Ovary (tissue), 7 donors: ENCODE measurements at regions not wholly inside any gene's neighbourhood (a gene's known extent, or its start where the extent isn't known, plus 50 kb on each side); places are given as distances from the start of the nearest gene placed in this dataset.

Experiments used
- DNase-seq, 5 donors: peaks; one replicate each; pipeline ENCODE4 v3.0.0-alpha.2; 2019 to 2020
- H3K27ac ChIP-seq, 2 donors: fragments of 200-600 bp; one replicate each; pipeline versions ENCODE4 v1.5.1 to v1.8.0; 2019 to 2022
- H3K27me3 ChIP-seq: fragments of 200-600 bp; one replicate; pipeline ENCODE4 v1.8.0; 2022
- H3K36me3 ChIP-seq: fragments of 200-600 bp; sonication (generic); one replicate; pipeline ENCODE4 v1.5.1; 2019
- H3K4me1 ChIP-seq: one replicate; pipeline ENCODE4 v1.8.1; 2013; ENCODE audit warnings: mild to moderate bottlenecking, moderate library complexity; ENCODE audit not compliant: insufficient read depth
- H3K4me3 ChIP-seq: fragments of 200-600 bp; sonication (generic); one replicate; pipeline ENCODE4 v1.5.1; 2017
- H3K9me3 ChIP-seq, 2 donors: fragments of 200-600 bp in 1 of 2; sonication (generic) in 1 of 2; one replicate each; pipeline versions ENCODE4 v1.5.1 to v1.8.1; 2013 to 2019; ENCODE audit warnings: mild to moderate bottlenecking in 1 of 2, moderate library complexity in 1 of 2
- EP300 ChIP-seq: sonication (generic); formaldehyde crosslinking; IDR thresholded peaks from one replicate; pipeline ENCODE4 v1.6.1; 2017; ENCODE audit warnings: antibody characterized with exemption
- POLR2A ChIP-seq: fragments of 450-650 bp; IDR thresholded peaks from one replicate; pipeline ENCODE4 v1.6.1; 2017; ENCODE audit warnings: antibody characterized with exemption, mild to moderate bottlenecking, moderate library complexity
- WGBS, 3 donors: extraction: QIAGEN DNeasy Blood & Tissue Kit in 1 of 3; methylation state at CpG; one replicate each; pipeline versions ENCODE4 v1.1.5 to v1.1.7; 2013 to 2017; 5-methylcytosine and 5-hydroxymethylcytosine counted together
- intact Hi-C, 4 donors: fragments of 100-400 bp; cut with DNase I; formaldehyde crosslinking; loops; one replicate each; pipeline versions ENCODE4 v1.11.0 to v1.15.1; 2022 to 2023
- TF ChIP-seq, protein P1 (sequence below), 3 donors: fragments of 450-650 bp in 2 of 3; fragments of 200-600 bp in 1 of 3; IDR thresholded peaks; one replicate each; pipeline versions ENCODE4 v1.5.1 to v1.8.0; 2016 to 2022; ENCODE audit warnings: antibody characterized with exemption in 3 of 3, mild to moderate bottlenecking in 1 of 3
- donor health status: DM: no; HTN: no; CAD: no; lungs with moderate emphysema.
- donor health status: DM: no; HTN: no; CAD: no.
- donor health status: Bipolar disorder and iron deficiency.
- donor health status: DM: no; HTN: no; CAD: no.
- donor health status: DM: yes; HTN: yes; CAD: no.

DNA sequence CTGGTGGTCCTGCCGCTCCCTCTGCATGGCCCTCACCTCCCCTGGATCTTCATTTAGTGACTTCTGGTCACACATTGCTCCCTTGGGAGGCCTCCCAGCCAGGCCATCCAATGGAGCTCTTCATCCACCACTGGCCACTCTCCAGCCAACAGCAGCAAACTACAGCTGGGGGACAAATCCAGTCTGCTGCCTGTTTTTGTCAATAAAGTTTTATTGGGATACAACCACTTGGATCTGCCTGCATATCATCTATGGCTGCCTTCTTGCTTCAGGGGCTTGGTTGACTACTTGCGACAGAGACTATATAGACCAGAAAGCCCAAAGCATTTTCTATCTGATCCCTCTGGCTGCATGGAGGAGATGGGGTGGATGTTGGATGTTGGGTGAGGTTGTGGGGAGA, 156.6 kb upstream of the SULF2 start:
- Histone ChIP-seq H3K36me3 (no peaks in the 10 kb centered on the region), H3K9me3 (no peaks in the 10 kb centered on the region), H3K4me3 (no peak overlapping the region), H3K27me3 (no peaks in the 10 kb centered on the region), H3K4me1 (no peaks in the 10 kb centered on the region), H3K27ac (no peak overlapping the region)
- TF ChIP-seq EP300 (no peak), POLR2A (no peak)
- 95 to 100% (median 96%) methylated on average over 2 of the region's 2 CpGs for WGBS, 3 donors
- no peak for DNase-seq
- intact Hi-C loops = no loop called here

DNA sequence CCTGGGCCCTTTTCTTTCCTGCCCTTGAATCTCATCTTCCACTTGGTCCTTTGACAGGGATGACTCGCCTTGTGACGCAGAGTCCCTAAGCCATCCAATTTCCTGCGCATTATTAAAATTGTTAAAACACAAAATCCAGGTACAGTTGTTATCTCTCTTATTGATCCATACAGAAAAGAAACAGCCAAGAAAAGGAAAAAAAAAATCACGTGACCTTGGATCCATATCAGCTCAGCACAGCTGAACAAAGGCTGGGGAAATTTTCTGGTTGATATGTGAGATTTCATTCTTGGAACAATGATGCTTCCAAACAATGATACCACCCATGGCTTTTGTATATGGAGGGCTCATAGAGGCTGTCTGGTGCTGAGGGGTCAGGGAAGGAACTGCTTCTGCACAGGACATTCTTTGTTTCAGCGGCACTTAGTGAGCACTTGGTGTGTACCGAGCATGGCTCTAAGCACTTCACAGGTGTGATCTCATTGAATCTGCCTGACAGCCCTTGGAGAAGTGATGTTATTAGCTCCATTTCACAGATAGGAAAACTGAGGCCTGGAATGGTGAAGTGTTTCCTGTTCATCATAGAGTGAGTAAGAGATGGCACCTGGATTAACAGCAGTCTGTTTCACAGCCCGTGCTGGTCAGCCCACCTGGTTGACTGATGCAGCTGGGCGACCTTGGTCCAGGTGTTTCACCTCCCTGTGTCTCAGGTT, 155.0 kb upstream of the SULF2 start:
- 88 to 91% (median 90%) methylated on average over 8 of the region's 8 CpGs for WGBS, 3 donors
- Histone ChIP-seq H3K36me3 (no peaks in the 10 kb centered on the region), H3K4me3 (no peak overlapping the region), H3K27me3 (no peaks in the 10 kb centered on the region), H3K9me3 (no peaks in the 10 kb centered on the region), H3K4me1 (no peaks in the 10 kb centered on the region), H3K27ac (no peak overlapping the region)
- intact Hi-C loops = no loop called here
- no peak for DNase-seq
- TF ChIP-seq POLR2A (no peak), EP300 (no peak)
- TF ChIP-seq, protein P1, sequence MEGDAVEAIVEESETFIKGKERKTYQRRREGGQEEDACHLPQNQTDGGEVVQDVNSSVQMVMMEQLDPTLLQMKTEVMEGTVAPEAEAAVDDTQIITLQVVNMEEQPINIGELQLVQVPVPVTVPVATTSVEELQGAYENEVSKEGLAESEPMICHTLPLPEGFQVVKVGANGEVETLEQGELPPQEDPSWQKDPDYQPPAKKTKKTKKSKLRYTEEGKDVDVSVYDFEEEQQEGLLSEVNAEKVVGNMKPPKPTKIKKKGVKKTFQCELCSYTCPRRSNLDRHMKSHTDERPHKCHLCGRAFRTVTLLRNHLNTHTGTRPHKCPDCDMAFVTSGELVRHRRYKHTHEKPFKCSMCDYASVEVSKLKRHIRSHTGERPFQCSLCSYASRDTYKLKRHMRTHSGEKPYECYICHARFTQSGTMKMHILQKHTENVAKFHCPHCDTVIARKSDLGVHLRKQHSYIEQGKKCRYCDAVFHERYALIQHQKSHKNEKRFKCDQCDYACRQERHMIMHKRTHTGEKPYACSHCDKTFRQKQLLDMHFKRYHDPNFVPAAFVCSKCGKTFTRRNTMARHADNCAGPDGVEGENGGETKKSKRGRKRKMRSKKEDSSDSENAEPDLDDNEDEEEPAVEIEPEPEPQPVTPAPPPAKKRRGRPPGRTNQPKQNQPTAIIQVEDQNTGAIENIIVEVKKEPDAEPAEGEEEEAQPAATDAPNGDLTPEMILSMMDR (IDR thresholded peaks at IDR 0.05) = no peak

DNA sequence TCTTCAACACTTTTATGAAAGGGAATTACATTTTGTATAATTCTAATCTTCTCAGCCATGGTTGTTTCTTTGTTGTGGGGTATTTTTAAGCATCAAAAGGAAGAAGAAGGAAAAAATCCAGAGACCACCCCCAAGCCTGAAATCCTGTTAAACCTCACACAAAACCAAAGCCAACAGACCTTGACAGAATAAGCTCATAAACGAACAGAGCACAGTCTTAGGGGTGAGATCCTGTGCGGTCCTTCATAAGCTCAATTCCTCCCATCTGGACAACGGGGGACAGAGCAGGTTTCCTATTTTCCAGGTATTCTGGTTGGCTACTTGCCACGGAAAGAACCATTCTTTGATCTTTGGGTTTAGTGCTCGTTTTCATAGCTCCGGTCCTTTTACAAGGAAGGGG, 151.3 kb upstream of the SULF2 start:
- no peaks in the 10 kb centered on the region for H3K4me1 ChIP-seq
- H3K36me3 ChIP-seq = no peaks in the 10 kb centered on the region
- TF ChIP-seq, protein P1 (IDR thresholded peaks at IDR 0.05) = no peak
- TF ChIP-seq EP300 (no peak), POLR2A (no peak)
- DNase-seq = no peak
- no peaks in the 10 kb centered on the region for H3K27me3 ChIP-seq
- H3K4me3 ChIP-seq = no peak overlapping the region
- H3K9me3 ChIP-seq = no peaks in the 10 kb centered on the region
- intact Hi-C loops = no loop called here
- no peak overlapping the region for H3K27ac ChIP-seq
- 71 to 78% (median 73%) methylated on average over 6 of the region's 6 CpGs for WGBS, 3 donors

DNA sequence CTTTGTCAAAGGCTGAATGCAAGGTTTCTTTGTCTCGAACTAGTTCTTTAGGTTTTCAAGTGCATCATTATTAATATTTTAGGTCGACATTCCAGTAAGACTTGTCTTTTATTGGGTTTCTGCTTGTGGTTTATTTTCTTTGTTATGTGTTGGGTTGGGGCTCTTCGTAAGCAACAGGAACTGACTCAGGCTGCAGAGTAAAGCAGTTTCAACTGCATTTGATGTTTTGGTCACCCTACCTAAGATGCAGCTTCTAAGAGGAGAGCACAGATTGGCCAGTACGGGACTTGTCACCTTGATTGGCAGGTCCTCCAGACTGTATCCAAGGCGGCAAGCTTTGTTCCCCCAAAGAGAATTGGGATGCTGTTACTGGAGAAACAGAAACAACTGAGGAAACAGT, 149.5 kb upstream of the SULF2 start:
- Histone ChIP-seq H3K4me1 (no peaks in the 10 kb centered on the region), H3K9me3 (no peaks in the 10 kb centered on the region), H3K27me3 (no peaks in the 10 kb centered on the region), H3K36me3 (no peaks in the 10 kb centered on the region), H3K27ac (no peak overlapping the region), H3K4me3 (no peak overlapping the region)
- 90 to 94% (median 91%) methylated on average over 5 of the region's 5 CpGs for WGBS, 3 donors
- DNase-seq = no peak
- no peak for TF ChIP-seq EP300
- no peak for TF ChIP-seq POLR2A
- TF ChIP-seq, protein P1 (IDR thresholded peaks at IDR 0.05) = no peak
- intact Hi-C loops = no loop called here

DNA sequence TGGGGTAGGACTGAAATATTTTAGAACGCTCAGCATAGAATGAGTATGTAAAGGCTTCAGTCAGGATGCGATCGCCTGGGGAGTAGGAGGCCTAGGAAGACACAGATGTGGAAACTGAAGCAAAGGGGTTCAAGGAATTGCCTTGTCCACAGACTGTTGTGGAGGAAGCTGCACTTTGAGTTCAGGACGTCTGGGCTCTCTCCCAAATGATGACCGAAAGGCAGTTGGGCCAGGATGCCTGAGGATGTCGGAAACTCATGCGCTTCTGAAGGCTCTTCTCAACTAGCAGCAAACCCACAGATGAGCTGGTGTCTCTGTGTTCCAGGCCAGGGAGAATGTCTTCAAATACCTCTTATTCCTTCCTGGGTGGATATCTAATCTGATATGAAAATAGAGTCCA, 146.2 kb upstream of the SULF2 start:
- no peak for DNase-seq
- Histone ChIP-seq H3K27ac (no peak overlapping the region), H3K4me1 (no peaks in the 10 kb centered on the region), H3K27me3 (no peaks in the 10 kb centered on the region), H3K4me3 (no peak overlapping the region), H3K36me3 (no peaks in the 10 kb centered on the region), H3K9me3 (no peaks in the 10 kb centered on the region)
- intact Hi-C loops = no loop called here
- WGBS, 3 donors = 89 to 96% (median 93%) methylated on average over 7 of the region's 7 CpGs
- TF ChIP-seq, protein P1 (IDR thresholded peaks at IDR 0.05) = no peak
- no peak for TF ChIP-seq POLR2A
